Neural crest cell (in vitro differentiated cells): ENCODE measurements at regions not wholly inside any gene's neighbourhood (a gene's known extent, or its start where the extent isn't known, plus 50 kb on each side); places are given as distances from the start of the nearest gene placed in this dataset.
A peak's percentile ranks its signal among the peaks of the same experiment; 100 is the strongest.

Source experiments
- DNase-seq: peaks from one replicate; pipeline ENCODE4 v3.0.0; 2021; ENCODE audit warnings: low read depth, mixed read lengths, low spot score
- H3K27ac Mint-ChIP-seq: one replicate; pipeline ENCODE4 v1.8.0; 2021; ENCODE audit warnings: mild to moderate bottlenecking, mixed read lengths; ENCODE audit not compliant: unreplicated experiment
- H3K27me3 Mint-ChIP-seq: 2 replicates; pipeline ENCODE4 v1.8.0; 2021; ENCODE audit warnings: low read depth, mild to moderate bottlenecking, mixed read lengths
- H3K36me3 Mint-ChIP-seq: 2 replicates; pipeline ENCODE4 v1.8.0; 2021; ENCODE audit warnings: low read depth, mild to moderate bottlenecking, mixed read lengths
- H3K4me1 Mint-ChIP-seq: 2 replicates; pipeline ENCODE4 v1.8.0; 2021; ENCODE audit warnings: mixed read lengths
- H3K4me3 Mint-ChIP-seq: one replicate; pipeline ENCODE4 v1.8.0; 2021; ENCODE audit warnings: mild to moderate bottlenecking, mixed read lengths
- H3K9me3 Mint-ChIP-seq: 2 replicates; pipeline ENCODE4 v1.8.0; 2021; ENCODE audit warnings: mixed read lengths
- TF ChIP-seq, protein P1 (sequence below): fragments of 200-600 bp; sonication (generic); conservative IDR thresholded peaks from 2 replicates; pipeline ENCODE4 v1.5.0; 2021; ENCODE audit warnings: antibody characterized with exemption, mild to moderate bottlenecking

DNA sequence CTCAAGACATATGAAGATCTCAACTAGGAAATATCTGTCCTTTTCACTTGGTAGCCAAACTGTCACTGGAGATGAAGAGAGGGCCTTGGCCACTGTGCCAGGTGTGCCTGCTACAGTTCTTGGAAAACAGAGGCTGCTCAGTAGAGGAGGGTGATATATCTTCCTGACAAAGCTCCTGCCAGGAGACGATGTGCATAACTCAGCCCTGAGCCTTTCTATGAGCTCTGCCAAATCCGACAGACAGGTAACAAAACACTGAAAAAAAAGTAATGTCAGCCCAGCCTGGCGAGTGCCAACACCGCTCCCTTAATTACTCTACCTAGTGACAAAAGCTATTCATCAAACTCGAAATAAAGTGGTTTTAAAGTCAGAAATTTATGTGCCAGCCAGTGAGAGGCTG lies 123.2 kb downstream of the MFSD1 start:
- TF ChIP-seq, protein P1, sequence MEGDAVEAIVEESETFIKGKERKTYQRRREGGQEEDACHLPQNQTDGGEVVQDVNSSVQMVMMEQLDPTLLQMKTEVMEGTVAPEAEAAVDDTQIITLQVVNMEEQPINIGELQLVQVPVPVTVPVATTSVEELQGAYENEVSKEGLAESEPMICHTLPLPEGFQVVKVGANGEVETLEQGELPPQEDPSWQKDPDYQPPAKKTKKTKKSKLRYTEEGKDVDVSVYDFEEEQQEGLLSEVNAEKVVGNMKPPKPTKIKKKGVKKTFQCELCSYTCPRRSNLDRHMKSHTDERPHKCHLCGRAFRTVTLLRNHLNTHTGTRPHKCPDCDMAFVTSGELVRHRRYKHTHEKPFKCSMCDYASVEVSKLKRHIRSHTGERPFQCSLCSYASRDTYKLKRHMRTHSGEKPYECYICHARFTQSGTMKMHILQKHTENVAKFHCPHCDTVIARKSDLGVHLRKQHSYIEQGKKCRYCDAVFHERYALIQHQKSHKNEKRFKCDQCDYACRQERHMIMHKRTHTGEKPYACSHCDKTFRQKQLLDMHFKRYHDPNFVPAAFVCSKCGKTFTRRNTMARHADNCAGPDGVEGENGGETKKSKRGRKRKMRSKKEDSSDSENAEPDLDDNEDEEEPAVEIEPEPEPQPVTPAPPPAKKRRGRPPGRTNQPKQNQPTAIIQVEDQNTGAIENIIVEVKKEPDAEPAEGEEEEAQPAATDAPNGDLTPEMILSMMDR = no peak
- Mint-ChIP-seq H3K27me3 (peaks cover 11% of the 10 kb centered on the region), H3K9me3 (peaks cover 2% of the 10 kb centered on the region), H3K4me1 (no peaks in the 10 kb centered on the region), H3K36me3 (no peaks in the 10 kb centered on the region), H3K27ac (no peak overlapping the region), H3K4me3 (no peak overlapping the region)
- no peak for DNase-seq

DNA sequence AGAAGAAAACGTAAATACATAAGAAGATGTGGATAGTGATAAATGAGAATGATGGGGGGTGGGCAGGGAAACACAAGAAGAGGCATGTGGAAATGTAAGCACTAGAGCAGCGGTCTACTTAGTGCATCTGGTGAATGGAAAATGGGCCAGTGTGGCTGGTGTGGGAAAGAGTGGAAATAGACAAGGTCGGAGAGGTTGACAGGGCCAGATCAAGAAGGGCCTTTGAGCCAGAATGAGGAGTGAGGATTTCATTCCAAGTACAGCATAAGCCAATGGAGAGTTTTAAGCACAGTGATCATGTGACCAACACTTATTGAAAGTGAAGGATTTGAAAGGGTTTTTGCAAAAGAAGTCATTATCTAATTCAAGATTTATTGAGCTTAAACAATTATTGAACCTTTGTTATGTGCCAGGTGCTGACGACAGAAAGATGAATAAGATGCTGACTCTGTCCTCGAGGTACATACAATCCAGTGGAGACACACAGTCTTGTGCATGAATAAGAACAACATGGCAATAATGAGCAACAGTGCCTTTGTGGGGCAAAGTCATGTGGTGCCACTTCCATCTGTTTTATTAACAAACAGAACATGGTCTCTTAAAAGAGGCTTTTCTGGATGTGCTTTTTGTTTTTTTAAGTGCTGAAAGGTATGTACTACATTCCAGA lies 124.1 kb downstream of the MFSD1 start:
- Mint-ChIP-seq H3K9me3 (peaks cover 2% of the 10 kb centered on the region), H3K27me3 (peaks cover 7% of the 10 kb centered on the region), H3K4me3 (no peak overlapping the region), H3K4me1 (no peaks in the 10 kb centered on the region), H3K36me3 (no peaks in the 10 kb centered on the region), H3K27ac (peak overlapping the region; percentile 8)
- DNase-seq = no peak
- TF ChIP-seq, protein P1 = no peak

DNA sequence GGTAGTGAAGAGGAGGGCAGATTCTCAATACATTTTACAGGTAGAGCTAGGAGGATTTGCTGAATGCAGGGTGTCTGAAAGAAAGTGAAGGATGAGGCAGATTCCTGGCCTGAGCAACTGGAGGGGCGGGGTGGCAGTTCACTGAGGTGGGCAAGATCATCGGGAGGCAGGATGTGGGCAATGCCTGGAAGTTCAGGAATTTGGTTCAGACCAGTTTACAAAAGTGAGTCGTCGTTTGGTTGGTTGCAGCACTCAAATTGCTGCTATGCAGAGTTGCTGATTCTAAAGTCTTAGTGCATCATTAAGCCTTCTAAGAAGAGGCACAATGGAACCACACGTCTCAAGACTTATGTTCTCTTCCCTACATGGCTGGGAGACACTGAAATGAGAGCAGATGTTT lies 134.0 kb downstream of the MFSD1 start:
- Mint-ChIP-seq H3K27me3 (peaks cover 10% of the 10 kb centered on the region), H3K9me3 (peaks cover 2% of the 10 kb centered on the region), H3K36me3 (no peaks in the 10 kb centered on the region), H3K27ac (no peak overlapping the region), H3K4me1 (no peaks in the 10 kb centered on the region), H3K4me3 (no peak overlapping the region)
- TF ChIP-seq, protein P1 = no peak
- DNase-seq = no peak

DNA sequence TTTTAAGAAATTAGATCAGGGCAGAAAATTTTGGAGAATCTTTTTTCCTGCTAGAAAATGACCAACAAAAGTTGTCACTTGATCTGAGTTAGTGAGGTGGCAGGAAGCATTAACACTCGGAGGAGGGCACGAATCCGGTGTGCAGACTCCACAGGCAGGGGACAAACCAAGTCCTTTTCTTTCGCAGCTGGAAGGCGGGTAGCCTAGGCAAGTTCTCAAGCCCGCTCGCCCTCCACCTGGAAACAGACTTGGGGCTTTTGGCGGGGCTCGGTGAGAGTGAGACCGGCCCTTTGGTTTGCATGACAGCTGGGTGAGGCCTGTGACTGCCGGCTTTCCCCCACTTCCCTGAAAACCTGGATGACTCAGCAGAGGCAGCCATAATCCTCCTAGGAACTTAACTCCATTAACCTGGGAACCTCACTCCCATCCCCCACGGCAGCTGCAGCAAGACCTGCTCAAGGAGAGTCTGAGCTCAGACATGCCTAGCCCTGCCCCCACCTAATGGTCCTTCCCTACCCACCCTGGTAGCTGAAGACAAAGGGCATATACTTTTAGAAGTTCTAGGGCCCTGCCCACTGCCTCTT lies 134.8 kb downstream of the MFSD1 start:
- Mint-ChIP-seq H3K9me3 (peaks cover 2% of the 10 kb centered on the region), H3K4me1 (no peaks in the 10 kb centered on the region), H3K36me3 (no peaks in the 10 kb centered on the region), H3K27ac (peak overlapping the region; percentile 78), H3K27me3 (peaks cover 13% of the 10 kb centered on the region), H3K4me3 (no peak overlapping the region)
- no peak for DNase-seq
- TF ChIP-seq, protein P1 = no peak

DNA sequence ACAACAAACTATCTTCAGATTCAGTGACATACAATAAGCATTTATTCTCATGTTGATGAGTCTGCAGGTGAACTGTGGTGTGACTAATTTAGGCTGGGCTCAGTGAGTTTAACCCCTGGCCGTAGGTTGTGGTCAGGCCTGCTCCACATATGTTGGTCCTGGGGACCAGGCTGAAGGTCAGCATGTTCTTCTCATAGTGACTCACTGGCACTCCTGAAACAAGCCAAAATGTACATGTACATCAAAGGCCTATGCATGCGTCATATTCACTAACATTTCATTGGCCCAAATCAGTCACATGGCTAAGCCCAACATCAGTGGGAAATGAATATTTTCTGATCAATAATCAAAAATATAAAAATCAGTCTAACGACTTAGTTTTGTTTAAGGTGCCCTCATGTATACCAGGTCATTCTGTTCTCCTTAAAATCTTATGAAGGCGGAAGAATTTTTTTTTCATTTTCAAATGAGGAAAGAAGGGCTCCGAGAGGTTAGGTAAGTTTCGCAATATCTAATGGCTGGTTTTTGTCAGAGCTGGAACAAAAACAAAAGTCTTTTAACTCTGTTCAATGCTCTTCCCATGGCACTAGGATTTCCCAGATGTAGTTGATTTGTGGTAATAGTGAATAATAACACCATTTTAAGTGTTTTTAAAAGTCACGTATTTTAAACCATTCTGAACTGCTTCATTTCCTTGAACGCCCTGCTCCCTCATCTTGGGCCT lies 148.5 kb downstream of the MFSD1 start:
- TF ChIP-seq, protein P1 = no peak
- DNase-seq = no peak
- Mint-ChIP-seq H3K4me3 (no peak overlapping the region), H3K27me3 (no peaks in the 10 kb centered on the region), H3K36me3 (no peaks in the 10 kb centered on the region), H3K9me3 (no peaks in the 10 kb centered on the region), H3K4me1 (no peaks in the 10 kb centered on the region), H3K27ac (no peak overlapping the region)
